HG03354 (cell line): ENCODE measurements at regions not wholly inside any gene's neighbourhood (a gene's known extent, or its start where the extent isn't known, plus 50 kb on each side); places are given as distances from the start of the nearest gene placed in this dataset.
A peak's percentile ranks its signal among the peaks of the same experiment; 100 is the strongest.
"Not testable (repeated sequence)": the region's sequence is repeated elsewhere in the genome, so short reads cannot be mapped to it uniquely, and the experiment has no call there.

Source experiments
- ATAC-seq: cut with Tn5 transposase; IDR thresholded peaks from one replicate; pipeline ENCODE4 v1.9.1; 2021; ENCODE audit warnings: mild to moderate bottlenecking; ENCODE audit not compliant: unreplicated experiment, poor library complexity, severe bottlenecking

DNA sequence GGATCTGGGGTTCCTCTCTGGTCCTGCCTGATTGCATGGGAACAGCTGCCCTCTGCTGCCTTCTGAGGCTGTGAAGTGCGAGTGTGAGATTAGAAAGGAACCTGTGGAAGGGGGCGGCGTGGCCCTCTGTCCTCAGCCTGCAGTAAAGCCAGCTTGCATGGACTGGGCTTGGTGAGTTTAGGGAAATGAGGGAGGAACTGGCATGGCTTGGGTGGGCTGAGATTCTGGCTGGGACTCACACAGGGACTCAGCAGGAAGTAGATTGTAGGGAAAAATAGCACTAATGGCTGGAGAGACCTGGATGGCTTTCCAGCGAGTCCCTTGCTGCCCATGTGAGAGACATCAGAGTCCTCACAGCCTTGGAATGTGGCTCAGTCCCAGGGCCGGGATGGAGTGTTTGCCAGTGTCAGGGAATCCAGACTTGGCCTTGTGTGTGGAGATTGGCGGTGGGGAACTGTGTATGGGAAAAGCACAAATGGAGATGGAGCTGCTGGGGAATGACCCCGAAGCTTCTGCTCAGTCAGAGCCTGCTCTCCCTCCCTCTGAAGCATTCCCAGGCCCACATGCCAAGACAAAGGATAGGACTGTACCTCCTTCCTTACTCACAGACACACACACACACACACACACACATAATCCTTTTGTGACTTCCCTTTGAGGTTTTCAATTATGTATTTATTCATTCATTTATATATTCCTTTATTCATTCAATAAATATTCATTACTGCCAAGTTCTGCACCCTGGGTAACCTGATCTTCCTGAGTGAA lies 115.4 kb downstream of the ACAA2 start:
- ATAC-seq, result no peak

DNA sequence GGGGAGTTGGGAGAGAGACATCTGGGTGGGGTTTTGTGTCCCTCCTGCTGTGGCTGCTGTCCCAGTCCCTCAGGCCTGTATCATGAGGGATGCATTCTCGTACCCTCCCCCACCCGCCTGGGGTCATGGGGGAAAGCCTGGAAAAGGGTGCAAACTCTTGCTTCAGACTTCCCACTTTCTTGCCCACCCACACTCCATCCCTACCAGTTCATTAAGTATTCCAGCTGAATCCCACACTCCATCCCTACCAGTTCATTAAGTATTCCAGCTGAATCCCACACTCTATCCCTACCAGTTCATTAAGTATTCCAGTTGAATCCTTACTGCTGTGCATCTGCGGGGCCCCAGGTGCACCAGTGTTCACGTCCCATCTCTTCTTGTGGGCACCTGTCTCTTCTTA lies 116.3 kb downstream of the ACAA2 start:
- ATAC-seq, result no peak

DNA sequence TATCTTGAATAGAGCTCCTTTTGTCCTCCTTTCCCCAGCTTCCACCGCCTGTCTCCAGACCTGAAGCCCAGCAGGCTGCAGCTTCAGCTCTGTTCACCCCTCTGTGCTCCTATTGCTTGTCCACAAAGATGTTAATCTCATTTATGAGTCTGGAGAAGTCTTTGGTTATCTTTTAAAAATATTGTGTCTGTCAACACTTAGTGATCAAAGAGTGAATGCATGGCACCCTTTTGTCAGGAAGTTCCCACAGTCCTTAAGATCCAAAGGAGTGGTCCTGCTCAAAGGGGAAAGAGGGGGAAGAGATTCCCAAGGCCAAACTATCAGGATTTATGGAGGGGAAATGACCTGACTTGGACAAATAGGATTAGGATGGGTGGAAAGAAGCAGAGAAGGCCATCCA lies 118.9 kb downstream of the ACAA2 start:
- ATAC-seq, result no peak

DNA sequence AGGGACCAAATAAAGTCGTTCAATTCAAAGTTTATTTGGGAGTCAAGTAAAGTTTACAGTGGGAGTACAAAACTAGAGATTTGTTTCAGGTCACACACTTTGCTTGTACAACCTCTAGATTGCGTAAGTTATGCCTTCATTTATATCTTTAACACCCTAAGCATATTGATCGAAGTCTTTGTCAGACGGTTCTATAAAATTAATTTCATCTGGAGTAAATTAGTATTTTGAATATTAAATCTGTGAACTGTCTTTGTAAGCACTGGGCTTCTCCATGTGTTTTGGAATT lies 119.7 kb downstream of the ACAA2 start:
- no peak for ATAC-seq

DNA sequence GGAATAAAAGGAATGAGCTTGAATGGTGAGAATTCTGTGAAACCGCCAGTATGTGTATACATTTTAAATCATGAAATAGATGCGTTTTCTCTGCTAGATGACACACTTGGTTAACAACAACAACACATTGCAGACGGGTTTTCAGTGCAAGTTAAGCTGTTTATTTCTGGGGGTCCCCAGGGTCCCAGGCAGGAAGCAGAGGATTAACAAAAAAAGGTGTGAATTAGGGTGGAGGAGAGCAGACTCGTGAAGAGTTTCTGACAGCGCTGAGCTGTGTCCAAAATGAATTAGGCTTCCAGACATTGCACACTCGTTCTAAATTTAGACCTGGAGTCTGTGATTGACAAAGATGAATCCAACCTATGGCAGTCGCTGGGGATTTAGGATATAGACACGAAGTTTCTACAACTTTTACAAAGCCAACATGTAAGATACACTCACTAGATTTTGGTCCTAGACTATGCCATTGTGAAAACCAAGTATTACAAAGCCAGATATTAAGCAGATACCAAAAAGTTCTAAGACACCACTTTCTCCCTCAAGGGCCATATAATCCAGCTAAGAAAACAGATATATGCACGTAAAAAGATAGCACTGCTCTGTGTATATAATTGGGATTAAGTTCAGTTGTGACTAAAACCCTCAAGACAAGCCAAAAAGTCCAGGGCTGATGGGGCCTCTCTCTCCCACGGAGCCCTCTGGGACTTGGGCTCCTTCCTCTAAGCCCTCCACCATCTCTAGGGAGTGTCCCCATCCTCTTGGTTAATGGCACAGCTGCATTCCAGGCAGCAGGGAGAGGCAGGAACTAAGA lies 120.2 kb downstream of the ACAA2 start:
- no peak for ATAC-seq

DNA sequence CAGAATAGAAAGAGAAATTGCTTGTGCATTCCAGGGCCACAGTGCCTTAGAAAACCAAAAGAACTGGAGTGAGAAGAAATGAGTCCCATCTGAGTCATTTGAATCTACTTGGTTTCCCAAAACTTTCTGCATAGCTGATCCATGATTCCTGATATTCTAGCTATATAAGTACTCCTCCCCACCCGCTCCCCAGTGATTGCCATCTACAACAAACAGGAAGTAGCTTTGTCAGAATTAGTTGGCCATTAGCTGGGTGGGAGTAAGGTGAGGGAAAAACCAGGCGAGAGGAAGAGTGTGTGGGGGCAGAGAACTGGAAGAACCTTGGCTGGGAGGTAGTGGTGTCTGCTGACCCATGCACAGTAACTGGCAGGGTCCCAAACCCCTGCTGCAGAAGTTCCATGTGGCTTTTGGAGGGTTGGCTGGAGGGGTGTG lies 122.1 kb downstream of the ACAA2 start:
- no peak for ATAC-seq

DNA sequence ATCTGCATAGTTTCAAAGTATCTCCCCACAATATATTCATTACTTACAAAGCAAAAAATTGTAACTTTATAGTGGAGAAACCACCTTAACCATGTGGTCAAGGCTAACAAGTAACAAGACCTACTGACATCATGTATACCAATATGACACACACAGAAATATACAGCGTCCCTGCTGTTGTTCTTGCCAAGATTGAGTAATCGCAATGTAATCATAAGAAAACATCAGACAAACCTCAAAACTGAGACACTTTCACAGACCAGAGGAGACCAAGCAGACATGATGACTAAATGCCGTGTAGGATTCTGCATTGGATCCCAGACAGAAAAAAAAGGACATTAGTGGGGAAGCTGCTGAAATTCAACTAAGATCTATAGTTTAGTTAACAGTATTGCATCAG lies 123.0 kb downstream of the ACAA2 start:
- peak; percentile 45 for ATAC-seq

DNA sequence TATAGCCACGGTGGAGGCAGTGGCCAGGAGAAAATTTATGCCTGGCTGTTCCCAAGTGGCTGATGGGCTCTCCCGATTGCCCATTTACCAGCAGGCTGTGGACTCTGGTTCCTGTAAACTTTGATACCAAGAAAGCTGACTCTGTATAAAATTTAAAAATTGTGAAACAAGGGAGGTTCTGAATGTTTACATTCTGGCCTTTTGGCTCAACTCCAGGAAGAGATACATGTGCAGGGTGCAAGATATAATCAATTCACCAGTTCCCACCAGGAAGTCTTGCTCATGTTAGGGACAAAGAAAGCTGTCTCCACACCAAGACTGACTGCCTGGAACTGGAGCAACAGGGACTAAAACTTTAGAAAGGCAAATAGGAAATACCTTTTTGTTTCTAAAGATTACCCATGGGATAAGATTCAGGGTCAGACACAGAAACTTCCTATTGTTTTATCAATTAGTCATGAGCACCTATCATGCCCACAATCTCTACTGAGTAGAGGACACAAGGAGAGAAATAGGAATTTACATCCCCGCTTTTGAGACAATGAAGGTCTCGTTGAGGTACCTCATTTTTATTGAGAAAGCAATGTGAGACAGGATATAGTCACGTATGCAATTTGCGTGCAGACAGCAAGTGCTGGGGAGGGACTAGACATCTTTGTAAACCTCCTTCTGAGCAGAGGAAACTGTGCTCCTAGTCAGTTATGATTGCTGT lies 123.5 kb downstream of the LIPG start:
- ATAC-seq, result no peak

DNA sequence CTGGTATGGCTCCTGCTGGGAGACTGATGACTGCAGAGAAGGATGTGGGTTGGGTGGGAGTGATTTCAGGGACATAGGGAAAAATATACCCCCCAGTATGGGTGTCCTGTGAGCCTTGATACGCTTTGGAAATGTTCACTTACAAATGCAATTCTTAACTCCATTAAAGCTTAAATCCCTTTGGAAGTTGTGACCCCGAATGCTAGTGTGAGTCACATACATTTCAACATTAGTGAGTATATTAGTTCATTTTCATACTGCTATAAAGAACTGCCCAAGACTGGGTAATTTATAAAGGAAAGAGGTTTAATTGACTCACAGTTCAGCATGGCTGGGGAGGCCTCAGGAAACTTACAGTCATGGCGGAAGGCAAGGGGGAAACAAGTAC lies 120.9 kb downstream of the LIPG start:
- ATAC-seq, result not testable (repeated sequence)

DNA sequence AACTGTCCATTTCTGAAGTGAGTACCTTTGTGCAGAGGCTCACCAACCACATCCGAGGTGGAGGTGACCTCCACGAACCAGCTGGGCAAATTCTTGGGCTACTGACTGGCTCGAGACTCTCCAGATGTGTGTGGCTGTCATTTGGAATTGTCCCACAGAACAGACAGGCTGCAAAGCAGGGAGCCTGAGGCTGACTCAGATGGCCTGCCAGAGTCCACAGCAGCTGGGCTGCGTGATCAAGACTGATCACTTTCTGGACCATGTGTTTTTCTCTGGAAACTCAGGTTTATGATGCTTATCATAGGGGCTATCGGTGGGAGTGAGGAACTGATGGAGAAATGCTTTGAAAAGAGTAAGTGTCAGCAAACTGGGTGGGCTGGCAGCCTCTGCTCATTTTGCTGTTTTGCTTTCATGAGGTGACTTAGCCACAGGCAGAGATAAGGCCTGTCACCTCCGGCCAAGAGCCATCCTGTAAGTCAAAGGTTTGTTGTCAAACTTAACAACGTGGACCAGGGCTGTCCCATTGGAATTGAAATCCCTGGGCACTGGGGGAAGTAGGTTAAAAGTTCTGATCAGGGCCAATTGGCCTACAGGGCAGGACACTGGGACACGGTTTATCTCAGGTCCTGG lies 120.4 kb downstream of the LIPG start:
- no peak for ATAC-seq

DNA sequence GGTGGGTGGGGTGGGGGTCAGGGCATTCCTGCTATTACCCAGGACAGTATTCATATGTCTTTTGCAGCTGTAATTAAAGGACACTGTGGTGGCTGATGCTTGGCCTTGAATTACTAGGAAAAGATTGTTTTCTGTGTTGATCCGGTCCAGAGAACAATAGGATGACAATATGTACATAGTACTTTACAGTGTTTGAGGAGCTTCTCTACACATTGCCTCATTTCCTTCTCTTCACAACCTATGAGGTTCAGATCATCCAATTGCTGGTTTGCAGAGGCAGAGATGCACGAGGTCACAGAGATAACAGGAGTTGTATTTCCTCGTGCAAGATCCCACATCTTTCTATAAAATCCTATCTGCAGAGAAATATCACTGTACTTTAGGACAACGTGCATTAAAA lies 119.5 kb downstream of the LIPG start:
- ATAC-seq, result no peak

DNA sequence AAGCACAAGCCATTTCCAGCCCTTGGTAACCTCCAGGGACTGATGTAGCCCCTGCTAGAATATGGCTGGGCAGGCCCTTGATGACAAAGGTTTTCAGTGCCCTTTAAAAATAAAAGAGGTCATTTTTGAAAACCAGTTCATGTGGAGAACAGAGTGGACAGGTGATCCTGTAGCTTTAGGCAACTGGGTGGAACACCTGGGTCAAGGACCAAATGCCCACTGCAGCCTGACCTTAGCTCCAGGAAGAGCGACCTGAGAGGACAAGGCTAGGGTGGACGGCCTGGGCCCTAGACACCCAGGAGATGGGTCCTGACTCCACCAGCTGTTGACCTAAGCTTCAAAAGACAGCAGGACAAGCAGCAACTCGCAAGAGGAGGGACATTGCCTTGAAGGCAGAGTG lies 116.6 kb downstream of the LIPG start:
- peak; percentile 29 for ATAC-seq

DNA sequence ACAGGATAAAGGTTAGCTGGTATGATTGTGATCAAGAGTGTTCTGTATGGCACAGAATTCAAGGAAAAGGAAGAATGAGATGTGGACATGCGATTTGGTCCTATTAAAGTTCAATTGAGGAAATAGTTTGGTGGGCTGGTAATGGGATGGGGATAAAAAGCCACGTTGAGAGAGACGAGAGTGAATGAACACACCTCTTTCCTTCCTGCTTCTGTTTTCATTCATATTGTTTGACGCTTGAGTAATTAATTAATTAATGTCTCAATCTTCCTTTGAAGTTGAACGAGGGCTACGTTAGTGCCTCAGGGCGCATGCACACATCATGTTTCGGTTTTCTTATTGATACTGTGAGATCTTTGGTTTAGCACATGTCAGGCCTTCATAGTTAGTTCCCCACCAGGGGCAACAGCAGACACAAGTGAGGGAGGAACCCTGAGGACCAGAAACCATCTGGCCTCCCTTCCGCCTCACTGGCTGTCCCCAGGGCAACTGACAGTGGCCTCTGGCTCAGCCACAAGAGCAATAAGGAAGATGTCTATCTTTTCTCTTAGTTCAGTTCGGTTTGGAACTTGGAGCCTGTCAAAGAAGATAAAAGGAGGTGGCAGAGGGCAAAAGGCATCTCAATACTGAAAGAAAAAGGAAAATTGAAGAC lies 116.0 kb downstream of the LIPG start:
- ATAC-seq, result peak; percentile 95

DNA sequence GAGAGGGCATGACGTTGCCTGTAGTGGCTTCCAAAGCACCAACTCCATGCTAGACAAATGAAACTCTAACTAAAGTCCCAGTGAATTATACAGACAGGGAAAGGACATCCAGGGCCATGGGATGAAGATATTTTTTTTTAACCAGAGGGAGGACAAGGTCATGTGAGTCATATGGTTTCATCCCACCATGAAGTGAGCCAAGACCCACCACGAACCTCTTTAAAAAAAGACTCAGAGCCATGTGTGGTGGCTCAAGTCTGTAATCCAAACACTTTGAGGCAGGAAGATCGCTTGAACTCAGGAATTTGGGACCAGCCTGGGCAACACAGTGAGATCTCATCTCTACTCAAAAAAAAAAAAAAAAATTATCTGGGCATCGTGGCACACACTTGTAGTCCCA lies 115.2 kb downstream of the LIPG start:
- ATAC-seq, result no peak

DNA sequence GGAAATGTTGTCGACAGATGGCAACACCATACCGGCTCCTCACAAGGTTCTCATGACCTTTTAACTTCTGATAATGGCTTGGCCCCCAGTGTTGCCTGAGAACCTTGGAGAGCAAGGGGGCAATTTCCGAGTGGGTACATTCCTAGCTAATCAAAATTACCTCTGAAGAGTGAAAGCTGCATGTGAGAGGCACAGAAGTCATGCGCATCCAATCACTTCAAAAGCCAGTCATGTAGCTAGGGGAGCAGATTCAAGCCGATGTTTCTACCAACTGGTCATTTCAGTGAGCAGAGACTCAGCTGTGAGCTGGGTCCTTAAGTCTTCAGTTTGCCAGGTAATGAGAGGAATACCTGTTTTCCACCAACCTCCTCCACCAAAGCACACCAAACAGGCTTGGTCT lies 111.4 kb downstream of the LIPG start:
- no peak for ATAC-seq

DNA sequence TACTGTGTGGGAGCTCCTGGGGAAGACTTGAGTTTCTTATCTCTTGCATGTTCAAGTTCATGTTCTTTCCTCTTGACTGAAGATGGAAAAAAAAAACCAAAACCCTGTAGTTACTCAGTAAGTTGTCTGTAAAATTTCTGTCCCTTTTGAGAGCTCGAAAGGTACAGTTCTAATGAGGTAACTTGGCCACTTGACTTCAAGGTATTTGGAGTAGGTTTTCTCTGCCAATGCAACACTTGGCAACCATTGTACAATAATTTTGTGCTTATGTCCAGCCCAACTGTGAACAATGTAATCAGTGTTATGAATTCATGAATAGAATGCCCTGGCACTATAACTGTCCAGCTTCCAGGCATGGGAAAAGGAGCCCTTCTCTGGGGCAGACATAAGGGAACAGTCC lies 111.0 kb downstream of the LIPG start:
- no peak for ATAC-seq

DNA sequence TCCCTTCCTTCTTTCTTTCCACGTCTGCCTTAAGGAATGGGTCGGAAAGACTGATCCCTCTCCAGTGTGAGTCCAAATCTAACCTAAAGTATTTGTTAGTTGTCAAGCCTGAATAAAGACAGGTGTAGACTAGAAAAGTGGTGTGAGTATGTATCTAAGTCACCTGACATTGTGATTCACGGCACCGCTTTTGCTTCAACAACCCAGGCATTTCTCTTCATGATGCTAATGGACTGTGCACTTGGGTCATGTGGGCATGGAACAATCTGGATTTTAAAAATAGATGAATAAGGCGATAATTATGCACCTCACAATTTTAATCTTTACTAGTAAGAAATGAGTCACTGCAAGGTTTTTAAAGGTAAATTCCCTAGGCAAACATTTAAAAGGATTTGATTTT lies 107.5 kb downstream of the LIPG start:
- ATAC-seq, result no peak

DNA sequence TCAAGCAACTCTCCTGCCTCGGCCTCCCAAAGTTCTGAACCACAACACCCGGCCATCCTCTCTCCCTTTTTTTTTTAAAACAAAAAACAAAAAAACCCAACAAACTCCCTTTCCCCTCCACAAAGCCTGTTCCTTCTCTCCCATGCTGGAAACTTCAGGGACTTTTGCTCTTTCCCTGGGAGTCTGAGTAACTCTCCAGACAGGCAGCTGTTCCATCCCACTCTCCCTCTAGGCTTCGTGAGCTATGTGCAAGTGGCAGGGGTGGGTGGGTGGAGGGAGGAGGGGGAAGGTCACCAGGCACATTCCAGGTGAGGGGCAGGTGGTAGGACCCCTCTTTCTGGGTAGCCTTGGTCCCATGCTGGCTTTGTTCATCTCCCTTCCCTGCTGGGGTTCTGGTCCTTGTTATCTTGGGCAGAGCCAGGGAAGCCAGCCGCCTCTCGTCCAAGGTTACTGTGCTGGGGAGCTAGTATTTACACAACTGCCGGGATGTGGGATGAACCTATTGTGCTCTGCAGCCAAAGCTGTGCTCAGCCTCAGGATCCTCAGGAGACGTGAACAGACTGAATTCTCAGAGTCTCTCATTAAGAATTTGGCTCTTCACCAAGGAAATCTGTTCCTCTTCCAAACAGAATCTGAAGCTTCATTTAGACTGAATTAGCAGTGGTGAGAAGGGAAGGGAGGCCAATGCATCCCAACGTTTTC lies 106.9 kb downstream of the LIPG start:
- no peak for ATAC-seq

DNA sequence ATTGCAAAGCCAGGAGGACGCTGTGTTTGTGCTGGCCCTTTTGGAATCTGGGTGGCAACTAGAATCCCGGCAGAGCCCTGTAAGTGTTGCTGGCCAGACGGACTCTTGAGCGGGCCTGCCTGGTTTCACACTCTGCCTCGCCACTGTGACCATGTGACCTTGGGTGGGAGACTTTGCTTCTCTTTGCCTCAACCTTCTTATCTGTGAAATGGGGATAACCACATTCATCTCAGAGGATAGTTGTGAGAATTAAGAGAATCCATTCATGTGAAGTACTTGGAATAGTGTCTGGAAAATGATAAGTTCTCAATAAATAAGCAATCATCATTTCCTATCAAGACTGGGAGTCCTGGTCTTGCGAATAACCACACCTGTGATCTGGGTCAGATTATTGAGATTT lies 105.6 kb downstream of the LIPG start:
- ATAC-seq, result no peak
